C4-2B (cell line): ENCODE measurements at regions not wholly inside any gene's neighbourhood (a gene's known extent, or its start where the extent isn't known, plus 50 kb on each side); places are given as distances from the start of the nearest gene placed in this dataset.

Source experiments
- H3K27ac ChIP-seq: fragments of 450-650 bp; 2 replicates; pipeline ENCODE4 v1.5.1; 2017
- ZFX ChIP-seq: fragments of 450-650 bp; IDR thresholded peaks from 2 replicates; pipeline ENCODE4 v1.6.1; 2017
- TF ChIP-seq, protein P1 (sequence below): fragments of 450-650 bp; conservative IDR thresholded peaks from 2 replicates; pipeline ENCODE4 v1.5.1; 2017; ENCODE audit warnings: mild to moderate bottlenecking

DNA sequence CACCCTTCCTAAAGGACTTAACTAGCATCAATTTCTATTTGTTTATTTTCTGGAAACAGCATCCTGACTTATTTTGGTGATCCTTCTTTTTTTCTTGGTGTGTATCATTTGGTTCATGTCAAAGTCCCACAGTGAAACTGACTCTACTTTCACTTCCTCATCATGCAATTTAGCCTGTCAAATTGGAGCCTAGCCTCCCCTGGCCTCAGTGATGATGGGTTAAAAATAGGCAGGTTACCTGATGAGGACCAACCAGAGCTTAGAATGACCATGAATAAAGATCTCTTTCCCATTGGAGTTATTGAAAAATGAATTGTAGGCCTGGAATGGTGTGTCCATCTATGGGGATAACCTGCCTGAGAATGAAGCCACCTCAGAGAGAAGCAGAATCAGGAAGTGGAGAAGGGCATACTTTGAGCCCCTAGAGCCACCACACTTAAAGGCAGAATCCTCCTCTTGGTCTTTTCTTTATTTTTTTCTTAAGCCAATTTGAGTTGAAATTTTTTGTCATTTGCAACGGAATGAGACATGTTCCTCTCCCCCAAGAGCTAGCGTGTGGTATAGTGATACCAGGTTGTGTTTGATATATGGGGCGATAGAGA, 105.6 kb downstream of the BTBD3 start:
- no peak overlapping the region for H3K27ac ChIP-seq

GRCh38 chr20:12028771-12029170, 111.1 kb downstream of the BTBD3 start:
- H3K27ac ChIP-seq, result no peak overlapping the region
- TF ChIP-seq ZFX, result no peak
- TF ChIP-seq, protein P1, sequence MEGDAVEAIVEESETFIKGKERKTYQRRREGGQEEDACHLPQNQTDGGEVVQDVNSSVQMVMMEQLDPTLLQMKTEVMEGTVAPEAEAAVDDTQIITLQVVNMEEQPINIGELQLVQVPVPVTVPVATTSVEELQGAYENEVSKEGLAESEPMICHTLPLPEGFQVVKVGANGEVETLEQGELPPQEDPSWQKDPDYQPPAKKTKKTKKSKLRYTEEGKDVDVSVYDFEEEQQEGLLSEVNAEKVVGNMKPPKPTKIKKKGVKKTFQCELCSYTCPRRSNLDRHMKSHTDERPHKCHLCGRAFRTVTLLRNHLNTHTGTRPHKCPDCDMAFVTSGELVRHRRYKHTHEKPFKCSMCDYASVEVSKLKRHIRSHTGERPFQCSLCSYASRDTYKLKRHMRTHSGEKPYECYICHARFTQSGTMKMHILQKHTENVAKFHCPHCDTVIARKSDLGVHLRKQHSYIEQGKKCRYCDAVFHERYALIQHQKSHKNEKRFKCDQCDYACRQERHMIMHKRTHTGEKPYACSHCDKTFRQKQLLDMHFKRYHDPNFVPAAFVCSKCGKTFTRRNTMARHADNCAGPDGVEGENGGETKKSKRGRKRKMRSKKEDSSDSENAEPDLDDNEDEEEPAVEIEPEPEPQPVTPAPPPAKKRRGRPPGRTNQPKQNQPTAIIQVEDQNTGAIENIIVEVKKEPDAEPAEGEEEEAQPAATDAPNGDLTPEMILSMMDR, result no peak

More for the DNA sequence above, 105.6 kb downstream of the BTBD3 start:
- TF ChIP-seq, protein P1, result no peak
- TF ChIP-seq ZFX, result no peak

DNA sequence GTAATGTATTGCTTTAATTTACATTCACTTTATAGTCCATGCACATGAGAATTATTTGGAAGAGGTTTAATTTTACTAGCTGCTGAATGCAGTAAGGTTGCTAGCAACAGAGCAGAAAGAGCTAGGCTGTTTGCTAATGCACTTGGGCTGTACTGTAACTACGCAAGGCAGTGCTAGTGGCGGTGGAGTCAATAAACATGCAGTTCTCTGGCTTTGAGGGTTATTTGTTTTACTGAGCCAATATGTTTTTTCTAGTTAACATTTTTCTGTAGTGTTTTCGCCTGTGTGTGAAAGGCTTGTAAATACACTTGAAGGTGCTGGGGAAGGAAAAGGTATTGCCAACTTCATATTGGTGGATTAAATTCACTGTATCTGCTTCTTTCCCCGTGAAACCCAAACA, 112.8 kb downstream of the BTBD3 start:
- TF ChIP-seq ZFX, result no peak
- TF ChIP-seq, protein P1, result no peak
- no peak overlapping the region for H3K27ac ChIP-seq

GRCh38 chr20:12036142-12036541, 118.4 kb downstream of the BTBD3 start:
- TF ChIP-seq, protein P1, result no peak
- no peak for TF ChIP-seq ZFX
- no peak overlapping the region for H3K27ac ChIP-seq

DNA sequence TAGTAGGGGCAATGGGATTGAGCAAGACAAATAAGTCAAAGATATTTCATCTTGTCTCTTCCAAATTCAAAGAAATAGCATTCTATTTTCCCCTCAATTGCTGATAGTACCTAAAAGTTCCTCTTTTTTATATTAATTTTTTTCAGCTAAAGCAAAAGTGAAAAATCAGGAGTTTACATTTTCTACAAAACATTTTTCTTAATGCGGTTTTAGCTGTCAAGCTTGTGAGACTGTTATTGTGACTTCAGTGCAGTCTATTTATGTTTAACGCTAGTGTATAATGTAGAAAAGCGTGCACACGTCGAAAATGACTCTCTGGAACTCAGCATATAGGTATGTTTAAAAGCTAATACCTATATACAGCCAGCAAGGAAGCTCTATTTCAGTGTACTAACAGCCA, 119.8 kb downstream of the BTBD3 start:
- H3K27ac ChIP-seq, result no peak overlapping the region
- TF ChIP-seq, protein P1, result no peak
- no peak for TF ChIP-seq ZFX

- TF ChIP-seq, protein P1, result no peak
- TF ChIP-seq ZFX, result no peak
- H3K27ac ChIP-seq, result no peak overlapping the region
These were observed 122.6 kb downstream of the BTBD3 start for GRCh38 chr20:12040261-12040660.

DNA sequence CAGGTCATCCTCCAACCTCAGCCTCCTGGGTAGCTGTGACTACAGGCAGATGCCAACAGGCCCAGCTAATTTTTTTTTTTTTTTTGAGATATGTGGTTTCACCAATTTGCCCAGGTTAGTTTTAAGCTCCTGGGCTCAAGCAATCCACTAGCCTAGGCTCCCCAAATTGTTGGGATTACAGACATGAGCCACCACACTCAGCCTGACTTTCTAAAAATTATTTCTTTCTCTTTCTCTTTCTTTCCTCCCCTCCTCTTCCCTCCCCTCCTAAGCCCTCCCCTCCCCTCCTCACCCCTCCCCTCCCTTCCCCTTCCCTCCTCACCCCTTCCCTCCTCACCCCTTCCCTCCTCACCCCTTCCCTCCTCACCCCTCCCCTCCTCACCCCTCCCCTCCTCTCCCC, 127.3 kb downstream of the BTBD3 start:
- no peak overlapping the region for H3K27ac ChIP-seq
- TF ChIP-seq, protein P1, result no peak
- no peak for TF ChIP-seq ZFX
